ENCODE measurements at regions not wholly inside any gene's neighbourhood (a gene's known extent, or its start where the extent isn't known, plus 50 kb on each side); places are given as distances from the start of the nearest gene placed in this dataset.

DNA sequence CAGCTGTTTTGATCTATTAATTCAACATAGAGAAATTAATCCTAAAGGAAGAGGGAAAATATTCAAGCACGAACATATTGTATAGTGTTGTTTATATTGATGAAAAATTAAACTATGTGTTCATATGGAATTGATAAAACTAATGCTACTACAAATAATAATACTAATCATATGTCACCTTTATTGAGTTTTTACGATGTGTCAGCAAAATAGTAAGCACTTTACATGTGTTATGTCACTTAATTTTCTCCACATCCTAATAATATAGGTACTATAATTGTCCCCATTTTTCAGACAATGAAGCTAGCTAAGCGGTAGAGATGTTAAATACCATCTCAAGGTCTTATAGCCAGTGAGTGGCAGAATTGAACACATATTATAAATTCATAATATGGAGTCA, 2008.5 kb upstream of the WWC1 start:
- TF ChIP-seq, protein P1, sequence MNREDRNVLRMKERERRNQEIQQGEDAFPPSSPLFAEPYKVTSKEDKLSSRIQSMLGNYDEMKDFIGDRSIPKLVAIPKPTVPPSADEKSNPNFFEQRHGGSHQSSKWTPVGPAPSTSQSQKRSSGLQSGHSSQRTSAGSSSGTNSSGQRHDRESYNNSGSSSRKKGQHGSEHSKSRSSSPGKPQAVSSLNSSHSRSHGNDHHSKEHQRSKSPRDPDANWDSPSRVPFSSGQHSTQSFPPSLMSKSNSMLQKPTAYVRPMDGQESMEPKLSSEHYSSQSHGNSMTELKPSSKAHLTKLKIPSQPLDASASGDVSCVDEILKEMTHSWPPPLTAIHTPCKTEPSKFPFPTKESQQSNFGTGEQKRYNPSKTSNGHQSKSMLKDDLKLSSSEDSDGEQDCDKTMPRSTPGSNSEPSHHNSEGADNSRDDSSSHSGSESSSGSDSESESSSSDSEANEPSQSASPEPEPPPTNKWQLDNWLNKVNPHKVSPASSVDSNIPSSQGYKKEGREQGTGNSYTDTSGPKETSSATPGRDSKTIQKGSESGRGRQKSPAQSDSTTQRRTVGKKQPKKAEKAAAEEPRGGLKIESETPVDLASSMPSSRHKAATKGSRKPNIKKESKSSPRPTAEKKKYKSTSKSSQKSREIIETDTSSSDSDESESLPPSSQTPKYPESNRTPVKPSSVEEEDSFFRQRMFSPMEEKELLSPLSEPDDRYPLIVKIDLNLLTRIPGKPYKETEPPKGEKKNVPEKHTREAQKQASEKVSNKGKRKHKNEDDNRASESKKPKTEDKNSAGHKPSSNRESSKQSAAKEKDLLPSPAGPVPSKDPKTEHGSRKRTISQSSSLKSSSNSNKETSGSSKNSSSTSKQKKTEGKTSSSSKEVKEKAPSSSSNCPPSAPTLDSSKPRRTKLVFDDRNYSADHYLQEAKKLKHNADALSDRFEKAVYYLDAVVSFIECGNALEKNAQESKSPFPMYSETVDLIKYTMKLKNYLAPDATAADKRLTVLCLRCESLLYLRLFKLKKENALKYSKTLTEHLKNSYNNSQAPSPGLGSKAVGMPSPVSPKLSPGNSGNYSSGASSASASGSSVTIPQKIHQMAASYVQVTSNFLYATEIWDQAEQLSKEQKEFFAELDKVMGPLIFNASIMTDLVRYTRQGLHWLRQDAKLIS (CRISPR knock-in tag; IDR thresholded peaks at IDR 0.05): no peak
- TF ChIP-seq TAF1 (CRISPR knock-in tag; IDR thresholded peaks at IDR 0.05) (no peak), GABPA (IDR thresholded peaks at IDR 0.05; ENCODE audit: low read depth, low read length) (no peak), GABPA (CRISPR knock-in tag; IDR thresholded peaks at IDR 0.05; ENCODE audit: low read depth) (no peak), PAF1 (CRISPR knock-in tag; IDR thresholded peaks at IDR 0.05) (no peak), SIN3B (IDR thresholded peaks at IDR 0.05; ENCODE audit: low read length) (no peak), CAMTA2 (CRISPR knock-in tag; IDR thresholded peaks at IDR 0.05; ENCODE audit: borderline replicate concordance) (no peak), DR1 (CRISPR knock-in tag; IDR thresholded peaks at IDR 0.05) (no peak), ZSCAN12 (CRISPR knock-in tag; IDR thresholded peaks at IDR 0.05) (no peak), ZNF629 (CRISPR knock-in tag; conservative IDR thresholded peaks at IDR 0.05) (no peak), MYC (CRISPR knock-in tag; IDR thresholded peaks at IDR 0.05; ENCODE audit: borderline replicate concordance) (no peak), SIN3A (IDR thresholded peaks at IDR 0.05; ENCODE audit: borderline replicate concordance, low read depth, low read length) (no peak), NFYC (CRISPR knock-in tag; IDR thresholded peaks at IDR 0.05) (no peak), STAT5B (CRISPR knock-in tag; IDR thresholded peaks at IDR 0.05) (no peak)
- TF ChIP-seq, protein P2, sequence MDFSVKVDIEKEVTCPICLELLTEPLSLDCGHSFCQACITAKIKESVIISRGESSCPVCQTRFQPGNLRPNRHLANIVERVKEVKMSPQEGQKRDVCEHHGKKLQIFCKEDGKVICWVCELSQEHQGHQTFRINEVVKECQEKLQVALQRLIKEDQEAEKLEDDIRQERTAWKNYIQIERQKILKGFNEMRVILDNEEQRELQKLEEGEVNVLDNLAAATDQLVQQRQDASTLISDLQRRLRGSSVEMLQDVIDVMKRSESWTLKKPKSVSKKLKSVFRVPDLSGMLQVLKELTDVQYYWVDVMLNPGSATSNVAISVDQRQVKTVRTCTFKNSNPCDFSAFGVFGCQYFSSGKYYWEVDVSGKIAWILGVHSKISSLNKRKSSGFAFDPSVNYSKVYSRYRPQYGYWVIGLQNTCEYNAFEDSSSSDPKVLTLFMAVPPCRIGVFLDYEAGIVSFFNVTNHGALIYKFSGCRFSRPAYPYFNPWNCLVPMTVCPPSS (IDR thresholded peaks at IDR 0.05): no peak
